ENCODE measurements at regions not wholly inside any gene's neighbourhood (a gene's known extent, or its start where the extent isn't known, plus 50 kb on each side); places are given as distances from the start of the nearest gene placed in this dataset.

- DNase-seq: no peak
- Histone ChIP-seq H3K27me3 (replicated peaks) (no peaks in the 10 kb centered on the region), H3K27ac (no peak overlapping the region), H3K36me3 (replicated peaks) (no peaks in the 10 kb centered on the region), H3K4me3 (ENCODE audit: low read depth, low read length) (no peak overlapping the region)
- TF ChIP-seq CTCF (IDR thresholded peaks at IDR 0.05; ENCODE audit: low read depth, low read length, missing control alignments): no peak
- in situ Hi-C loops (cut with HindIII; ENCODE audit: low pct_ligation_motif_present, low sequenced_read_pairs): no loop called here
Observed at GRCh38 chr11:70711095-70711910, 313.0 kb downstream of the CTTN start.

GRCh38 chr11:70711911-70712185 is 313.5 kb downstream of the CTTN start:
- Histone ChIP-seq H3K27me3 (replicated peaks) (no peaks in the 10 kb centered on the region), H3K27ac (no peak overlapping the region)
- no peak for TF ChIP-seq CTCF (IDR thresholded peaks at IDR 0.05; ENCODE audit: low read depth, low read length, missing control alignments)

GRCh38 chr11:70712471-70712870 is 314.1 kb downstream of the CTTN start:
- no peak for DNase-seq
- Histone ChIP-seq H3K36me3 (replicated peaks) (no peaks in the 10 kb centered on the region), H3K27ac (no peak overlapping the region), H3K4me3 (ENCODE audit: low read depth, low read length) (no peak overlapping the region), H3K27me3 (replicated peaks) (no peaks in the 10 kb centered on the region)
- in situ Hi-C loops (cut with HindIII; ENCODE audit: low pct_ligation_motif_present, low sequenced_read_pairs): no loop called here
- no peak for TF ChIP-seq CTCF (IDR thresholded peaks at IDR 0.05; ENCODE audit: low read depth, low read length, missing control alignments)

More at GRCh38 chr11:70711911-70712185, 313.5 kb downstream of the CTTN start:
- Histone ChIP-seq H3K4me3 (ENCODE audit: low read depth, low read length) (no peak overlapping the region), H3K36me3 (replicated peaks) (no peaks in the 10 kb centered on the region)
- no peak for DNase-seq
- in situ Hi-C loops (cut with HindIII; ENCODE audit: low pct_ligation_motif_present, low sequenced_read_pairs): no loop called here

GRCh38 chr11:70713086-70713835 is 314.9 kb downstream of the CTTN start:
- in situ Hi-C loops (cut with HindIII; ENCODE audit: low pct_ligation_motif_present, low sequenced_read_pairs): no loop called here

GRCh38 chr11:70713988-70714665 is 315.8 kb downstream of the CTTN start:
- TF ChIP-seq CTCF (IDR thresholded peaks at IDR 0.05; ENCODE audit: low read depth, low read length, missing control alignments): no peak
- no peaks in the 10 kb centered on the region for H3K36me3 ChIP-seq (replicated peaks)
- H3K27ac ChIP-seq: no peak overlapping the region
- in situ Hi-C loops (cut with HindIII; ENCODE audit: low pct_ligation_motif_present, low sequenced_read_pairs): no loop called here
- H3K4me3 ChIP-seq (ENCODE audit: low read depth, low read length): no peak overlapping the region
- H3K27me3 ChIP-seq (replicated peaks): no peaks in the 10 kb centered on the region
- DNase-seq: no peak

More at GRCh38 chr11:70713086-70713835, 314.9 kb downstream of the CTTN start:
- Histone ChIP-seq H3K4me3 (ENCODE audit: low read depth, low read length) (no peak overlapping the region), H3K36me3 (replicated peaks) (no peaks in the 10 kb centered on the region), H3K27ac (no peak overlapping the region), H3K27me3 (replicated peaks) (no peaks in the 10 kb centered on the region)
- no peak for TF ChIP-seq CTCF (IDR thresholded peaks at IDR 0.05; ENCODE audit: low read depth, low read length, missing control alignments)
- no peak for DNase-seq
